Amniotic stem cell (primary cell): ENCODE measurements at regions not wholly inside any gene's neighbourhood (a gene's known extent, or its start where the extent isn't known, plus 50 kb on each side); places are given as distances from the start of the nearest gene placed in this dataset.

ENCODE experiments used
- DNase-seq: peaks from one replicate; lab custom pipeline; 2025; lab: John Stamatoyannopoulos, UW

DNA sequence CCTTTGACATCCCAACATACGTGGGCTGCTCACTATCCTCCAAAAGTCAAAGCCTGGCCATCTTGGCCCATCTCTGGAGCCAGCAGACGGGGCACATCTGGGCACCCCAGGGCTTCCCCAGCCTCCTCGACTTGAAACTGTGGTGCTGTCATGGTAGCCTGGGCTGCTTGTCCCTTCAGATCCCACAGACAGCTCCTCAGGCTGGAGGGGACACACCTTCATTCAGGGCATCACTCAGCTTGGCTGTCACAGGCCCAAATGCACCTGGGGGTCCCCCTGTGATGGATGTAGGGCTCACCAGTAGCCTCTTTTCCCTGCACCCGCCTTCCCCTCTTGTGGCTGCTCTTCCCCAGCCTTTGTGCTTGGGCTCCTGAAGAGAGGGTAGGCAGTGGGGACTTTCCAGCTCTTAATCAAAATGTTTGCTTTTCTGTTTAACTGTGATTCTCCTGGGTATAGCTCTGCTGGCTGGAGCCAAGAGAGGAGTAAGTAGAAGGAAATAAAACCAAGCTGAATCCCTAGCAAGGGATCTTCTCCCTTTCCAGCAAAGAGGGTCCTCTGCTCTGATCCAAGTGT, 92.3 kb downstream of the GYPC start:
- DNase-seq, result no peak

DNA sequence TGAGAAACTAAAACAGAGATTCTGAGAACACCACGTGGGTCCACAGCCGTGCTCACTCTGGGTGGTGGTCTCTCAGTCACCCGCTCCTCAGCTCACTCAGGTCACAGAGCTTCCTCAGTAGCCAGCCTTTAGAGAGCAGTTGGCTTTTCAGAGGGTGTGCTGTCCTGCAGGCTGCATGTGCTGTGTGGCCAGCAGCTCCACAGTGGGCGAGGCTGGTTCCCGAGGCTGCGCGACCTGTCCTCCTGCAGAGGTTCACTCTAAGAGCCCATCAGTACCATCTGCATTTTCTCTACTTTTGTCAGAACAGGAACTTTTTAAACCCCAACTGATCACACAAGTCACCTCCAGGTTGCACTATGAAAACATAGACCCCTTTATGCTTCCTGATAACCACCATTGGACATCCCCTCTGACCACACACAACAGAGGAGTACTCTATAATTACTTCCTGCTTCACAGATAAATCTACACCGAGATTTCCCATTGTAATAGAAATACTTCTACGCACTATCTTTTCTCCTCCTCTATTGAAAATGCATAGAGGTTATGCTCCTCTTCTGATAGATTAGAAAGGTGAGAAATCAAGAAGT, 93.1 kb downstream of the GYPC start:
- no peak for DNase-seq

DNA sequence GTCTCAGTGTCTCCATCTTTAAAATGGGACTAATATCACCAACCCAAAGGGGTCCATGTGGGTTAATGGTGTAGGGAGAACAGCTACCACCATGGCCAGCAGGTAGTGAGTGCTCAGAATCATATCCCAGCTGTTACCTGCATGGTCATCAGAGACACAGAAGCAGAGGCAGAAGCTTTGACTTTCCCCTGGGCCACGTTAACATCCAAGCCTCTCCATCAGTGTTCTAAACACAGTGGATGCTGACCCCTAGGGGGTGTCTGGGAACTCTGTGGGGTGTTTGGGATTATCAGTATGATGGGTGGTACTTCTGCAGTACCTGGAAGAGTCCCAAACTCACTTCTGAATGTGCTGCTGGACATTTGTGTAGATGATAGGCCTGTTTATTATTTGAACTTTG, 93.6 kb downstream of the GYPC start:
- no peak for DNase-seq

DNA sequence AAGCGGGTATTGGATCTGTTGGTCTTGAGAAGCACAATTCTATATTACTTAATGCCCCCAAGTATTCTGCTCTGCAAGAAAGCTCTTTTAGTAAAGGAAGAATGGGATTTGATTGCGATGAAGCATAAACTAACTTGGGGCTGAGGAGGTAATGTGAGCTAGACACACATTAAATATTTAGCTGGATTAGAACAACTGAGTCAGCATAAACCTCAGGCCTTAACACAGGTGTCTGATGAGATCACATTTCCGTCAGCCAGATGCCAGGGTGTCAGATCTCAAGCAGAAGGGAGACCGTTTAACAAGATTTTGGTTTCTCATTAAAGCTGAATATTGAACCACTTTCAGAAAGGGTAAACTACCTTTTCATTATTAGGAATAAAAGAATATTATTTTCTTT, 94.5 kb downstream of the GYPC start:
- no peak for DNase-seq

DNA sequence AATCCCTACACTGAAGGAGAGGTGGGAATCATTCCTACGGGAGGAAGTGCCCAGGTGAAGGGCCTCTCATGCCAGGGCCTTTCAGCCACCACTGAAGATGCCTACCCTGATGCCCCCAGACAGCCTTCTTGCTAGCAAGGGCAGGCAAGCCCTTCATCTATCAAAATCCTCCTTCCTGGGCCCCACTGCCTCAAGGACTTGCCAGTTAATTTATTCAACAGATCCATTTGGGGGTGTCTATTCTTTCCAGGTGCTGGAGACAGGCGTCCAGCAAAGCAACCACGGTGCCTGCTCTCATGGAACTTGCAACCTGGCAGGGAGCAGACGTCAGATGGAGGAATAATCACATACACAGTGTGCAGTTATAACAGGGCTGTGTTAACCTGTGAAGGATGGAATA, 95.5 kb downstream of the GYPC start:
- no peak for DNase-seq

DNA sequence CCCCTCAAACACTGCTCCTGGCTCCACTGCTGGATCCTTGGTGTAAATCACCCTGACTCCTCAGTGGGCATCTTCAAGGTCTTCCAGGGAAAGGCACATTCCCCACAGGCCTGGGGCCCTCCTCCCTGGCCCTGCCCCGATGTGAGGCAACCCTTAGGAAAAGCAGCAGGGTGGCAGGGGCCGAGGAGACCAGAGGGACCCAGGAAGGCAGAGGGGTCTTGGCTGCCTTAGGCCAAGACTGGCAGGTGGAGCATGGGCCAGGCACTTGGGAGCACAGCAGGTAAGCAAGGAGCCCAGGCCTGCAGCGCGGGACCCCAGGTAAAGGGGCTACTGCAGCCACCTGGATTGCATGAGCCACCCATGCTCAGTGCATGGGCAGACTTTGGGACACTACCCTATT, 96.9 kb downstream of the GYPC start:
- DNase-seq, result no peak

DNA sequence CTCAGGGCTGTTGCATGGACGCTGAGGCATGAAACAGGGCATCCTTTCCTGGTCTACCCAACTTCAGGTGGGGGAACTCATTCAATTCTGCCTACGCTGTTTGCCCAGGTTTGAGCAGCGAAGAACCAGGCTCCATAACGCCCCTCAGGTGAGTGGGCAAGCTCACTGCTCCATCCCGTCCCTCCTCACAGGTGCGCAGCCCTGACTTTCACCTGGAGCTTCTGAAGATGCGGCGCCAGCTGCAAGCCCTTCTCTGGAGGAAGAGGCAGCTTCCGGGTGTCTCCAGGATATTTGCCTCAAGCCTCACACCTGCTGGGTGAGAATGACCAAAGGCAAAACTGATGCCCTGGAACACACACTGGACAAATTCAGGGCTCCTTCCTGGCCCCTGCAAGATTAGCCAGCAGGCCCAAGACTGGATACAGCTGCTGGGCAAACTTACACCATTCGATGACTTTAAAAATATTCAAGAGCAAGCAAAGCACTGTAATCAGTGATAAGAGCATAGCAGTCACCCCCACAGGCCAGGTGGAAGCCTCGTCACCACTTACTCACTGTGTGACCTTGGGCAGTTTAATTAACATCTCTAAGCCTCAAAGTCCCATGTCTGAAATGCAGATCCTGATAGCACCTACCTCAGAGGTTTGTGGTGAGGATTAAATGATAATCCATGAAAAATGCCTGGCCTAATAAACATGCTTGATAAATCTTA, 97.7 kb downstream of the GYPC start:
- DNase-seq, result no peak

DNA sequence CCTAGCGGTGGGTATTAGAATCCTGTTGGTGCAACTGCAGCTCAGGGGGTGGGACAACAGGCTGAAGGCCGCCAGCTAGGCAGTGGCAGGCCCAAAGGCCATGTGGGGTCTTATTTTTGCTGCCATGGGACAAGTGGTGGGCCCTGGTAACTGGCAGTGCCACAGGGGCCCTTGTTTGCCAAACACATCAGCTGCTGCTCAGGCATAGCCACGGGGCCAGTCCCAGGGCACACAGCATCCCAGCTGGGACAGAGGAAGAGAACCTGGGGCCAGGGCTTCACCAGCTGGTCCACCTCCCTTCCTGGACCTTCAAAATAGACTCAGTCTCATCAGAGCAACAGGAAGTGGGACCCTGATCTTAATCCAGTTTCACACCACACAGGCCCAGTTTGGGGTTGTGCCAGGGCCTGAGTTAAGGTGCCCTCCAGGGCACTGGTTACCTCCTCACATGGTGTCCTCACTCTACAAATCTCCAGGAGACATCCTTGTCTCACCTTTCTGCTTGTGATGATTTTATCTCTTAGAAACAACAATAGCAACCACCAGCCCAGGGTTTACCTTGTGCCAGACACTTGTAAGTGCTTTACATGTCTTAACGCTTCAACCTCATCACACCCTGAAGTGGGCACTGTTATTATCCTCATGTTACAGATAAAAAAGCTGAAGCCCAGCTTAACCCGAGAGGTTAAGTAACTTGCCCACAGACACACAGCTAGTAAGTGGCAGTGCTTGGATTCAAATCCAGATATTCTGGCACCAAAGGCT, 98.5 kb downstream of the GYPC start:
- no peak for DNase-seq

DNA sequence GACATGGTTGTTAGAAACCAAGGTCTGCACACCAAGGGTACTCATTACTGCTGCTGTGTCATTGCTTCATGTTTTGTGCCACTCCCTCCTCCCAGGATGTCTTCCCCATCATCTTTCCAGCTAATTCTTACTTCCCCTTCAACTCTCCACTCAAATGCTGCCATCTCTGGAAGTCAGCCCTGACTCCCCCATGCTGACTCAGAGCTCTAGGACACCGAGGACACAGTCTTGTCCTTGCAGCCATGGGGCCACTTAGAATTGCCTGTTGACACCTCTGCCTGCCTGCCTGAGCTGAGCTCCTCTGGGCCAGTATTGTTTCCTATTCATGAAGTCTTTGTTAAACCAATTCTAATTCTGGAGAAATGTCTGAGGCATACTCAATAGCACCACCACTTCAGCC, 100.2 kb downstream of the GYPC start:
- no peak for DNase-seq

DNA sequence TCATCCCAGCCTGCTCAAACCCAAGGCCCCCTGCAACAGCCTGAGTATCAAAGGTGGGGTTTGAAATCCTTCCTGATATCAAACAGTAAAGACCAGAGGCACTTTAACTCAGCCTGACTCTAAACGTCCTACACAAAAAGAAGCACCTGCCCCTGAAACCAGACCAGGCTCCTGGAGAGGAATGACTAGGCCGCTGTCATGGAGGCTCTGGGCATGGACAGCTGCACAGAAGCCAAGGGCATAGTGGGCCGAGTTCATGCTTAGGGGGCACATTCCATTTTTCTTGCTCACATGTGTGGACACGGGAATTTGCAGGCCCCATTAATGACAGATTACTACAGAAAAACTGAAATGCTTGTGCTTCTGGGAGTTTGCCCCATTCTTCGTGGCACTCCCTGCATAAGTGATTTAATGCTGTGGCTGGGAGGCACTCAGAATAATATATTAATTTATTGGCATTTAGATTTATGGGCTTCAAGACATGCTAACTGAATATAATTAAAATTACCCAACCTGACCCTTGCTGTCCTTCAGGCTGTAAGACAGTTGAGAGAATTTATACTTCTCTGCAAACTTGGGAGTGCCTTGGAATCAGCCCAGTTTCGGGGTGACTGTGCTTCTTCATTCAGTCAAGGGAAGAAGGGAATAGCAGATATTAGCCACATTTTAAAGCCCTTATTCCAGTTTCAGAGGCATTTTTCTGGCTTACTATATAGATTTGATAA, 105.5 kb downstream of the GYPC start:
- DNase-seq, result no peak

DNA sequence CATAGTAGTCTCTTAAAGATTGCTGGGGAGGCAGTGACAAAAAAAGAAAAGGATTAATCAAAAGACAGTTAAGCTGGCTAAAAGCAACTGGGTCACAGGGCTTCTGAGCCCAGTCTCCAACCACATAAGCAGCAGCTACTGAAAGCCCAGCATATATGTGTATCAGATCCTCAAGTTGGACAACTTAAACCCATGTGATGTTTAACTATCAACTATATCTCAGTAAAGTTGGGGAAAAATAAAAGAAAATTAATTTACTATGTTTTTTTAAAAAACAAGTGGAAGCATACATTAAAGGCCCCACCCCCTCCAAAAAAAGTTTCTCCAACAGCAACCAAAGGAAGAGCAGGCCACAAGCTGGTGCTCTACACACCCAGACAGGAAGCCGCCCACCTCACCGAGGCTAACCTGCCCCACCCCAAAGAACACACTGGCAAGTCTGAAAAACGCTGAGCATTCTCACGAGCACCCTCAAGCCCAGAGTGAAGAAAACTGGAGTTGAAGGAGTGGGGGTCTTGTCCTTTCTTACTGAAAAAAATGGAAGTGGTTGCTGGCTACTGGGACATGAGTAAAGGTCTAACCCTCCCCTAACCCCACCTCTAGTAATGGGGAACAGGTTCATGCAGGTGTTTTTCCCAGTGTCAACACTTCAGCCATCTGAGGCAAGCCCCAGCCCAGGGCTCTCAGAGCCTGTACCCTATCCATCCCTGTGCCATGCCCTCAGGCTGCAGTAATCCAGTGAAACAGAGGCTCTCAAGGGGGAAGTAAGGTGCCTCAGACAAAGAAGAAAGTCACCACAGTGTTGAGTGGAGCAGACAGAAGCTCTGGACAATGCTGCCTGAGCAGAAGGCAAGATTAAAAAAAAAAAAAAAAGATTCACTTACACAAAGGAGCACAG, 106.3 kb downstream of the GYPC start:
- DNase-seq, result no peak

DNA sequence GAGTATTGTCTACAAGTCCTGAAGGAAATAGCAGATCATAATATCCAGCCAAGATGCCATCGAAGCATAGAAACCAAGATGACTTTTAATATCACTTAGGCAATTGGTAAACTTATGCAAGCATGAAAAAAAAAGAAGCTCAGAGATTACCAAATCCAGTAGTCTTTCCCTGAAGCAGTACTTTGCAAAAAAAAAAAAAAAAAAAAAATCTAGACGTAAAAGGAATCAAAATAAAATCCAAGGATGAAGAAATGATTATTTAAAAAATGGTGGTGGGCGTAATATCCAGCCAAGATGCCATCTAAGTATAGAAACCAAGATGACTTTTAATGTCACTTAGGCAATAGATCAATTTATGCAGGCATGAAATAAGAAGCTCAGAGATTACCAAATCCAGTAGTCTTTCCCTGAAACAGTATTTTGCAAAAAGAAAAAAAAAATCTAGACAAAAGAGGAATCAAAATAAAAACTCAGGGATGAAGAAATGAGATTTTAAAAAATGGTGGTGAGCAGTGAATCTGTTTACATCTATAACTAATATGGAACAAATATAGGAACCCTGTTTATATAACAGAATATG, 108.8 kb downstream of the GYPC start:
- DNase-seq, result no peak

DNA sequence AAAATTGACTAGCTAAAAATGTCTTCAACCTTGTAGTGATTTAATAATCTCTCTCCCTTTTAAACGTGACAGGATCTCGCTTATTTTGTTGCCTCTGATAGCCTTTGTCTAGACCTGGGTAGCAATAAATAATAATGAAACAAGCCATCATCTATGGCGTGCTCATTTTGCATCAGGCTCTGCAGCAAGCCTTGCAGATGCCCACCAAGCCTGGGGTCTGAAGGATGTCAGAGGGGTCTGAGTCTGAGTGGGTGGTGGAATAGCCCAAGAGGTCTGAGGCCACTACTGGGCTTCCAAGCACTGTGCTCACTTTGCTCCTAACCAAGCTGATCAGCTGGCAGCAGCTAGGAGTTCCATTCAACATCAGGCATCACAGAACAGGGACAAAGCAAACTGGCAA, 109.4 kb downstream of the GYPC start:
- DNase-seq, result no peak

DNA sequence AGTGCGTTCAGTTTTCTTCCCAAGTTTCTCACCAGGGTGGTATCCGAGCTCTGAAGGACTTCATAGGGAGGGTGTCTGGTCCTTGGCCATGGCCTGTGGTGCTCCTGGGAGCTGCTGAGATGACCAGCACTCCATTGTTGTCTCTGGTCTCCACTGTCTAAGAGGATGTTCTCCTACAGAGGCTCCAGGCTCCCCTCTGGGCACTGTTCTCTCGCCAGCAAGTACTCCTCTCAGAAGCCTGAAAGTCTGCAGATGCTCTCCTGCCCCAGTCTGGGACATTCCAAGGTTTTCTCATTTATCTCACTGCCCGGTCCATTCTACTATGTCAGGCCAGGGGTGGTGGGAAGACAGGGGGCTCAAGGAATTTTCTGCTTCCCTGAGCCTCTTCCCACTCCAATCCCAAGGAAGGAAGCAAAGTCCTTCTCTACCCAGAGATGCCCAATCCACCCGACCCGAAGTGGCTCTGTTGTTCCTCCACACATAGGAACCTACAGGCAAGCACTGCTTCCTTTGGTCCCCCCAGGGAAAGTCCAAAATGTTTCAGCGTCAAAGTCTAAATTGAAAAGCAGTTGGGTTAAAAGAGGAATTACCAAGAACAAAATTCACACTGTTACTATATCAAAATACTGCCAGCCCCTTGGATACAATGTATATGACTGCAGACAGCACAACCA, 110.5 kb downstream of the GYPC start:
- no peak for DNase-seq

DNA sequence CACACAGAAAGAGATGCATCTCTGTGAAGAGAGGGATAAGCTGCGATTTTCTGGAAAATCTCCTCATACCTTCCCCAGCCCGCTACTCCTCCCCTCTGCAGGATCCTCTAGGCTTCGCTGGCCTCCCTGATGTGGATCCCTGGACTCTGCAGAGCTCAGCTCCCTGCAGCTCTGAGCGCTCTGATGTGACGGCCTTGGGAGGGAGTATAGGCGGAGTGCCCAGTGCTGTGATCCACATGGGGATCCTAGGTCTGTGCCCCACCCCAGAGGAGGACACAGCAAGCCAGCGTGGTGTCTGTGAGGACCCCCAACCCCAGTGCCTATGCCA, 111.0 kb downstream of the GYPC start:
- no peak for DNase-seq

DNA sequence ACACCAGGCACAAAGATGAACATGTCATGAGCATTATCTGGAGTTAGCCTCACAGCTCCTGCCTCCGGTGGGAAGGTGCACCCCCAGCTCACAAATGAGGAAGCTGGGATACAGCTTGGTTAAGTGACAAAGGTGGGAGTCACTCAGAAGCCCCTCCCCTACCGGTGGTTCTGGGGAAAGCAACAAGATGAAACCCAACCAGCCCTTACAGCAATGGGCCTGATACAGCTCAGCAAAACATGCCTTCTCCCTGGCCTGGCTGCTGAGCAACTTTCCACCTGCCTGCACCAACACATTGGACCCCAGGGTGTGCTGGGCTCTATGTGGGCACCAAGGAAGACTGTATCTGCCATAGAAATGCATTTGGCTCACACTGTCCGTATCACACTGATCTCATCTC, 113.2 kb downstream of the GYPC start:
- no peak for DNase-seq

DNA sequence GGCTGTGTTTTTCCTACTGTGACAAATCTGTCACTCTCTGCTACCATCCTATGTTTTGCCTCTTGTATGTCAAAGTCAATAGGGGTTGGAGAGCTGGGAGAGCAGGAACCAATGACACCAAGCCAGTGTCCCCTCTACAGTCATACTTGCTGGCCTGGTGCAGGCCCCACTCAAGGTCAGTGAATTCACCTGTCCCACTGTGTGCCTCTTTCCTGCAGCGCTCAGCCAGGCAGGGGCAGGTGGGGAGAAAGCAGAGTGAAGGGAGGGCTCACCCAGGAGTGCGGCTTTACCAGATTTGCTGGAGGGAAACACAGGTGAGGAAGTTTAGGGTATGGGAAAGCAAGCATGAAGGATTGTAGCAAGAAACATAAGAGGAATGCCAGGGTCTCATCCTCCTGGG, 114.5 kb downstream of the GYPC start:
- DNase-seq, result no peak

DNA sequence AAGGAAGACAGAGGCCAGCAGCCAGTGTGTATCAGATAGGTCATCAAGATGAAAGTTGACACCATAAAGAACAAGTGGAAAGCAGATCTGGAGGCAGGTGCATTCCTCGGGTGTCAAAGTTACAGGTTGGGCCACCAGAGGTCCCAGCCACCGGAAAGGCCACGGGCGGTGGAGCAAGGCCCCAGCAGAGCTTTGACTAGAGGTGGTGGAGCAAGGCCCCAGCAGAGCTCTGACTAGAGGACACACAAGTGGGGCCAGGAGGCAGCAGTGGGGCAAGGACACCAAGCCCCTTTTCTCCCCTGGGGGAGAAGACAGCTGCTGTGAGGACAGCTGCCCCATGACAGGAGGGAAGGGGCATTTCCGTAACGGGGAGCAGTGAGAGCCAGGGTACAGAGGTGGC, 115.1 kb downstream of the GYPC start:
- DNase-seq, result no peak

DNA sequence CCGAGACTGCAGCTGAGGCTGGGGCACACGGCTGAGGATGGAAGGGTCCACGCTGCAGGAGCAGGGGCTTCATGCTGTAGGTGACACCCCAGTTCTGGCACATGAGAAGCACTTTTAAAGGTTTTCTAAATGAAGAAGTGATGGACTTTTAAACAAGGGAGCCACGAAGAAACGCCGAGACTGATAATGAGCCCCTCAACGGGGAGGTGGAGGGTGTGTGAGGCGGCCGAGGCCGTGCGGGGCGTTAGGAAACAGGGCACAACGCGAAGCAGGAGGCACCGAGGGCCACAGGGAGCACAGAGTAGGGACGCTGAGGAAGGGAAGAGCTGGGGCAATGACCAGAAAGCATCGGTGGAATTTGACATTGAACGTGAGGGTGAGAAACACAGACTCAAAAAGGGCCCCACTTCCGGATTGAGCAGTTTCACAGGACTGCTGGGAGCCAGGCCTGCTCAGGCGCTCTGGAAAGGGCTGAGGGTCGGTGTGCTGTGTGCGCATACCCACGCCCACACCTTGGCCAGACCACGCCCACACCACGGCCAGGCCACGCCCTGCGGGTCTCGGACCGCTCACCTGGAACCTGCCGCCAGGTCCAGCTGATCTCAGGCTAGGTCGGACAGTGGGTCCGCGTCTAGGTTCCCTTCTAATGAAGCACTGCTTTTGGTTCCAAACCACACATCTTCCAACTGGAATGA, 115.7 kb downstream of the GYPC start:
- DNase-seq, result no peak

DNA sequence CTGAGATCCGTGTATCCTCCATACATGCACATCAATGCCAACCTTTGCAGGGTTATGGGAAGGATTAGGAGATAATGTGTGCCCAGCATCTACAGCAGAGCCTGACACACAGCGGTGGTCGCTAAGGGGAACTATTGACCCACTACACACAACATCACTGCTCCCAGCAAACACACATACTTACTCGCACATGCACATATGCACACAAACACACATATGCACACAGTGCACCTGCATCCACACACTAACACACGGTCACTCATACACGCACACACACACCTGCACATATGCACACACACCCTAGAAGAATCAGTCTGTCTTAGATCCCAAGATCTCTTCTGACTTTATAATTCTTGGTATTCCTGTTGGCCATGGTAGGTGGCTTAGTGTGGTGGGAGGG, 118.3 kb downstream of the GYPC start:
- DNase-seq, result no peak
